ENCODE measurements at regions not wholly inside any gene's neighbourhood (a gene's known extent, or its start where the extent isn't known, plus 50 kb on each side); places are given as distances from the start of the nearest gene placed in this dataset.
A peak's percentile ranks its signal among the peaks of the same experiment; 100 is the strongest.

- Histone ChIP-seq H3K27ac (no peak overlapping the region), H3K27me3 (no peaks in the 10 kb centered on the region), H3K9me3 (no peaks in the 10 kb centered on the region), H3K4me3 (peak overlapping the region in 1 of 4 donors; percentile 8), H3K36me3 (no peaks in the 10 kb centered on the region), H3K4me1 (no peaks in the 10 kb centered on the region)
- 62 to 69% methylated on average over 10 of the region's 10 CpGs for WGBS, 2 donors
- no peak for ATAC-seq (ENCODE audit: low FRiP score in 2 of 2)
- TF ChIP-seq POLR2AphosphoS5 (IDR thresholded peaks at IDR 0.05) (no peak), EP300 (IDR thresholded peaks at IDR 0.05) (no peak), POLR2A (IDR thresholded peaks at IDR 0.05) (no peak)
- TF ChIP-seq, protein P1, sequence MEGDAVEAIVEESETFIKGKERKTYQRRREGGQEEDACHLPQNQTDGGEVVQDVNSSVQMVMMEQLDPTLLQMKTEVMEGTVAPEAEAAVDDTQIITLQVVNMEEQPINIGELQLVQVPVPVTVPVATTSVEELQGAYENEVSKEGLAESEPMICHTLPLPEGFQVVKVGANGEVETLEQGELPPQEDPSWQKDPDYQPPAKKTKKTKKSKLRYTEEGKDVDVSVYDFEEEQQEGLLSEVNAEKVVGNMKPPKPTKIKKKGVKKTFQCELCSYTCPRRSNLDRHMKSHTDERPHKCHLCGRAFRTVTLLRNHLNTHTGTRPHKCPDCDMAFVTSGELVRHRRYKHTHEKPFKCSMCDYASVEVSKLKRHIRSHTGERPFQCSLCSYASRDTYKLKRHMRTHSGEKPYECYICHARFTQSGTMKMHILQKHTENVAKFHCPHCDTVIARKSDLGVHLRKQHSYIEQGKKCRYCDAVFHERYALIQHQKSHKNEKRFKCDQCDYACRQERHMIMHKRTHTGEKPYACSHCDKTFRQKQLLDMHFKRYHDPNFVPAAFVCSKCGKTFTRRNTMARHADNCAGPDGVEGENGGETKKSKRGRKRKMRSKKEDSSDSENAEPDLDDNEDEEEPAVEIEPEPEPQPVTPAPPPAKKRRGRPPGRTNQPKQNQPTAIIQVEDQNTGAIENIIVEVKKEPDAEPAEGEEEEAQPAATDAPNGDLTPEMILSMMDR (IDR thresholded peaks at IDR 0.05): no peak
- no peak for DNase-seq
Observed at GRCh38 chr18:38421021-38421420, 855.4 kb upstream of the CELF4 start.

DNA sequence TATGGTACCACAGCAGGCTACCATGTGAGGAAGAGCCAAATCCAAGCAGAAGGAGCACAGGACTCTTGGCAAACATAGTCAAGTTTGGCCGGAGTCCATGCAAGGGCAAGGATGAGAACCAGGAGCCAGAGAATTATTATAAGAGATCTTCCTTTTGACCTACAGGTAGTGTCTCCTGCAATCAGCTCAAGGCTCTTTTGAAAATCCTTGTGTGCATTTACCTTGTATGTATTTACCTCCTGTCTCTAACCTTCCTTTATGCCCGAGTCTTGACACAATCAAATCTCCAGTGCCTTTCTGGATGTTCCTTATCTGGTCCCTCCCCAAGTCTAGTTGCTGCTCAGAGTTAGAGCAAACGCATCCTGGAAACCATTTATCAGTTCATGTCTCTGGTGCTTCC, 855.0 kb upstream of the CELF4 start:
- TF ChIP-seq EP300 (IDR thresholded peaks at IDR 0.05) (no peak), POLR2A (IDR thresholded peaks at IDR 0.05) (no peak)
- TF ChIP-seq, protein P1 (IDR thresholded peaks at IDR 0.05): no peak

GRCh38 chr18:38415811-38416210, 850.2 kb upstream of the CELF4 start:
- Histone ChIP-seq H3K4me1 (no peaks in the 10 kb centered on the region), H3K9me3 (no peaks in the 10 kb centered on the region), H3K36me3 (no peaks in the 10 kb centered on the region), H3K27ac (no peak overlapping the region), H3K4me3 (no peak overlapping the region), H3K27me3 (no peaks in the 10 kb centered on the region)
- 91 to 95% methylated on average over 4 of the region's 4 CpGs for WGBS, 2 donors
- DNase-seq (no peak), ATAC-seq (ENCODE audit: low FRiP score in 2 of 2) (no peak)
- TF ChIP-seq POLR2AphosphoS5 (IDR thresholded peaks at IDR 0.05): no peak
- TF ChIP-seq POLR2A (IDR thresholded peaks at IDR 0.05): no peak
- TF ChIP-seq, protein P1 (IDR thresholded peaks at IDR 0.05): no peak
- TF ChIP-seq EP300 (IDR thresholded peaks at IDR 0.05): no peak

More for the DNA sequence above, 855.0 kb upstream of the CELF4 start:
- Histone ChIP-seq H3K9me3 (no peaks in the 10 kb centered on the region), H3K27me3 (no peaks in the 10 kb centered on the region), H3K4me3 (peak overlapping the region in 1 of 4 donors; percentile 8), H3K27ac (no peak overlapping the region), H3K36me3 (no peaks in the 10 kb centered on the region), H3K4me1 (no peaks in the 10 kb centered on the region)
- DNase-seq (no peak), ATAC-seq (ENCODE audit: low FRiP score in 2 of 2) (no peak)
- WGBS, 2 donors: 50 to 73% methylated on average over 3 of the region's 3 CpGs

- Histone ChIP-seq H3K27ac (no peak overlapping the region), H3K9me3 (no peaks in the 10 kb centered on the region), H3K27me3 (no peaks in the 10 kb centered on the region), H3K4me1 (no peaks in the 10 kb centered on the region), H3K36me3 (no peaks in the 10 kb centered on the region), H3K4me3 (no peak overlapping the region)
- WGBS, 2 donors: 65 to 78% methylated on average over 2 of the region's 2 CpGs
- no peak for DNase-seq
- TF ChIP-seq, protein P1 (IDR thresholded peaks at IDR 0.05): no peak
- TF ChIP-seq POLR2A (IDR thresholded peaks at IDR 0.05): no peak
- no peak for TF ChIP-seq POLR2AphosphoS5 (IDR thresholded peaks at IDR 0.05)
- TF ChIP-seq EP300 (IDR thresholded peaks at IDR 0.05): no peak
- peak in 1 of 2 donors; percentile 59 for ATAC-seq (ENCODE audit: low FRiP score in 2 of 2)
Observed at GRCh38 chr18:38413193-38413592, 847.6 kb upstream of the CELF4 start.

DNA sequence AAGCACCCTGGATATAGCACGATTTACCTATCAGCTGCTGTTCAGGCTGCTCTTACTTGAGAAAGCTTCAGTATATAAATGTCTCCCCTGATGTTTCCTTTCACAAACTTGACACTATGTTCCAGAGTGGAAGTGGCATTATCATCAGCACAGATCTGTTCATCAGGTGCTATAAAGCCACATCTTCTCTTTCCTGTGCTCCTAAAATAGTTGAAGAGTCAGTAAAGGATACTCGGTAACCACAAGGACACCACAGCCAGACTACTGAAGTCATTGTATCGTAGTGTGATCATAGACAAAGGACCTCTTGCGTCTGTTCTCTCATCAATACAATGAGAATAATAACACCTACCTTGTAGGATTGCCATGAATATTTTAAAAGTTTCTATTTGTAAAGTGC, 841.0 kb upstream of the CELF4 start:
- Histone ChIP-seq H3K27me3 (no peaks in the 10 kb centered on the region), H3K4me3 (no peak overlapping the region), H3K4me1 (no peaks in the 10 kb centered on the region), H3K9me3 (no peaks in the 10 kb centered on the region), H3K27ac (no peak overlapping the region), H3K36me3 (no peaks in the 10 kb centered on the region)
- TF ChIP-seq, protein P1 (IDR thresholded peaks at IDR 0.05): no peak
- no peak for TF ChIP-seq EP300 (IDR thresholded peaks at IDR 0.05)
- TF ChIP-seq POLR2AphosphoS5 (IDR thresholded peaks at IDR 0.05): no peak
- no peak for TF ChIP-seq POLR2A (IDR thresholded peaks at IDR 0.05)
- no peak for DNase-seq
- WGBS, 2 donors: 62 to 63% methylated on average over 4 of the region's 4 CpGs
- ATAC-seq (ENCODE audit: low FRiP score in 2 of 2): no peak
